T-cell (primary cell): ENCODE measurements at regions not wholly inside any gene's neighbourhood (a gene's known extent, or its start where the extent isn't known, plus 50 kb on each side); places are given as distances from the start of the nearest gene placed in this dataset.

ENCODE experiments used
- ATAC-seq, 4 experiments: fragments of 200-7000 bp in 3 of 4; fragments of 150-1000 bp in 1 of 4; cut with Tn5 transposase; replicated peaks in 1 of 4; 1 replicate in 3 of 4; 2 replicates in 1 of 4; pipeline ENCODE4 v1.10.0; 2021; ENCODE audit warnings: moderate library complexity in 3 of 4, mild to moderate bottlenecking in 2 of 4, moderate number of reproducible peaks in 1 of 4
- CTCF ChIA-PET, 2 donors: fragments of 300-600 bp; sonication (Branson Sonifier 250); formaldehyde crosslinking; loops; one replicate each; lab custom pipeline; 2022; ENCODE audit warnings: antibody characterized with exemption in 2 of 2; lab: Charles Lee
- POLR2A ChIA-PET, 2 donors: fragments of 300-600 bp; sonication (Branson Sonifier 250); formaldehyde crosslinking; loops; one replicate each; lab custom pipeline; 2022; ENCODE audit warnings: antibody characterized with exemption in 2 of 2; lab: Charles Lee
- DNase-seq, 35 experiments: peaks; one replicate each; pipeline versions ENCODE4 v3.0.0 to v3.0.0-alpha.2; 2013 to 2023
- H3K27ac ChIP-seq: one replicate; pipeline ENCODE4 v1.5.1; 2013; ENCODE audit warnings: low read length
- H3K27me3 ChIP-seq, 2 experiments: replicated peaks in 1 of 2; 1 replicate in 1 of 2; 2 replicates in 1 of 2; pipeline versions ENCODE4 v1.6.1 to v1.7.0; 2013; ENCODE audit warnings: low read length in 1 of 2, mixed read lengths in 1 of 2; ENCODE audit not compliant: control insufficient read depth in 2 of 2, insufficient read depth in 2 of 2; ENCODE audit errors: extremely low read depth in 1 of 2
- H3K36me3 ChIP-seq, 2 donors: 1 replicate in 1 of 2; 2 replicates in 1 of 2; pipeline versions ENCODE4 v1.6.1 to v1.7.0; 2013; ENCODE audit warnings: low read length in 1 of 2; ENCODE audit not compliant: control insufficient read depth in 2 of 2, insufficient read depth in 1 of 2; ENCODE audit errors: extremely low read depth in 1 of 2
- H3K4me1 ChIP-seq, 2 experiments: 1 replicate in 1 of 2; 2 replicates in 1 of 2; pipeline versions ENCODE4 v1.6.1 to v1.7.0; 2013; ENCODE audit warnings: low read length in 2 of 2, mixed read lengths in 1 of 2; ENCODE audit not compliant: insufficient read depth in 2 of 2, control insufficient read depth in 1 of 2; ENCODE audit errors: extremely low read depth in 1 of 2
- H3K4me3 ChIP-seq, 2 donors: 1 replicate in 1 of 2; 2 replicates in 1 of 2; pipeline versions ENCODE4 v1.5.1 to v1.7.0; 2013; ENCODE audit warnings: mild to moderate bottlenecking in 2 of 2, low read length in 1 of 2, moderate library complexity in 1 of 2; ENCODE audit not compliant: control insufficient read depth in 1 of 2; ENCODE audit errors: extremely low read depth in 1 of 2
- H3K9me3 ChIP-seq: 2 replicates; pipeline ENCODE4 v1.7.0; 2013
- H3K27ac Mint-ChIP-seq, 2 donors: one replicate each; pipeline ENCODE4 v1.8.0; 2020 to 2021; ENCODE audit warnings: mild to moderate bottlenecking in 2 of 2, mixed read lengths in 2 of 2
- H3K27me3 Mint-ChIP-seq, 2 donors: one replicate each; pipeline ENCODE4 v1.8.0; 2021 to 2022; ENCODE audit warnings: mixed read lengths in 2 of 2
- H3K36me3 Mint-ChIP-seq: one replicate; pipeline ENCODE4 v1.8.0; 2021; ENCODE audit warnings: mixed read lengths
- H3K4me1 Mint-ChIP-seq, 3 donors: one replicate each; pipeline ENCODE4 v1.8.0; 2020 to 2022; ENCODE audit warnings: mixed read lengths in 3 of 3, mild to moderate bottlenecking in 1 of 3
- H3K4me3 Mint-ChIP-seq, 3 donors: one replicate each; pipeline ENCODE4 v1.8.0; 2020 to 2022; ENCODE audit warnings: mild to moderate bottlenecking in 3 of 3, mixed read lengths in 3 of 3, moderate library complexity in 3 of 3
- H3K9me3 Mint-ChIP-seq, 3 donors: one replicate each; pipeline ENCODE4 v1.8.0; 2020 to 2022; ENCODE audit warnings: mixed read lengths in 3 of 3
- WGBS: methylation state at CpG from one replicate; pipeline ENCODE4 v1.1.5; 2013; ENCODE audit warnings: missing lambda C conversion rate; ENCODE audit not compliant: insufficient coverage; 5-methylcytosine and 5-hydroxymethylcytosine counted together

DNA sequence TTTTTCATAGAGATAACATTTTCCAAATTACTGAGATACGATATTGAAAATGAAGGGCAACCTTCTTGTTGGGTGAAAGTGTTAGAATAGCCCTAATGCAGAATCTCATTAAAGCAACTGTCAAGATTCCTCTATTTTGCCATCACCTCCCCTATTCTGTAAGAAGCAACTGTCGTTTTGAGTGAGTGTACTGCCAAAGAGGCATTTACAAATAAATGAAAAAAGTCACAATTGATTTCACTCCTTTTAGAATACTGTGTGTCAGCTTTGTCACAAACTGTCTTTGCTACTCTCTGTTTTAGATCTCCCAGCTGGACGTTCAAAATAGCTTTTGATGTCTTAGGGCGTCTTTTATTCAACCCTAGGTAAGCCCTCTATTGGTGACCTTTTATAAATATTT lies 322.8 kb upstream of the NAALADL2 start:
- H3K27ac Mint-ChIP-seq = no peak overlapping the region
- no peak overlapping the region for H3K4me3 Mint-ChIP-seq
- H3K36me3 ChIP-seq = no peaks in the 10 kb centered on the region
- ATAC-seq (no peak), DNase-seq (no peak)
- H3K9me3 ChIP-seq = no peaks in the 10 kb centered on the region
- peaks cover 0 to 10% (median 3%) of the 10 kb centered on the region in 3 donors for H3K9me3 Mint-ChIP-seq
- WGBS = no CpG with 5 or more reads among the region's 4 CpGs
- H3K4me3 ChIP-seq = no peak overlapping the region
- H3K4me1 ChIP-seq = no peaks in the 10 kb centered on the region
- H3K4me1 Mint-ChIP-seq = no peaks in the 10 kb centered on the region
- no peak overlapping the region for H3K27ac ChIP-seq
- H3K27me3 Mint-ChIP-seq = no peaks in the 10 kb centered on the region
- POLR2A ChIA-PET = no interaction called here
- CTCF ChIA-PET = no interaction called here
- no peaks in the 10 kb centered on the region for H3K36me3 Mint-ChIP-seq
- no peaks in the 10 kb centered on the region for H3K27me3 ChIP-seq

DNA sequence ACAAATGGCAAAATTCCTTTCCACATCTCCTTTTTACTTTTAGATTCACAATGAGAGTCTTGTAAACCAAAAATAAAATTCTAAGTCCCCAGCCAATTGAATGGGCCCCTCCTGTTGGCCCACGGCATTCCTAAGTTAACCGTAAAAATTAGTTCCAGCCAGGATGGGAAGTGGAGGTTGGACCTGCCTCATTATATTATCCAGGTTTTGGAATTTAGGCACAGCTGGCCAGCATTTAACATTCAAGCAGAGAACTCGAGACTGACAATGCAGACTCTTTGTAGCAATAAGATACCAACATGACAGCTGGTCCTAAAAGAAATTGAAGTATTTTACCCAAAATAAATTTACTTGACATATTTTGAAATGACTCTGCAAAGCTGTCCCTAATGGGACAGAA lies 321.0 kb upstream of the NAALADL2 start:
- H3K4me3 Mint-ChIP-seq = no peak overlapping the region
- ChIA-PET POLR2A (interaction anchor here in 1 of 2 donors (0.6 kb wide), 1 partner anchor 10 kb away, joined by 3 read pairs; no protein-coding TSS in a partner anchor), CTCF (no interaction called here)
- H3K4me1 Mint-ChIP-seq = no peaks in the 10 kb centered on the region
- DNase-seq (no peak), ATAC-seq (no peak)
- no peaks in the 10 kb centered on the region for H3K9me3 ChIP-seq
- H3K4me3 ChIP-seq = no peak overlapping the region
- no peak overlapping the region for H3K27ac Mint-ChIP-seq
- peaks cover 0 to 6% (median 0%) of the 10 kb centered on the region in 3 donors for H3K9me3 Mint-ChIP-seq
- no peaks in the 10 kb centered on the region for H3K27me3 ChIP-seq
- no peaks in the 10 kb centered on the region for H3K36me3 ChIP-seq
- no CpG with 5 or more reads among the region's 3 CpGs for WGBS
- H3K4me1 ChIP-seq = no peaks in the 10 kb centered on the region
- H3K27me3 Mint-ChIP-seq = no peaks in the 10 kb centered on the region
- no peak overlapping the region for H3K27ac ChIP-seq
- no peaks in the 10 kb centered on the region for H3K36me3 Mint-ChIP-seq

DNA sequence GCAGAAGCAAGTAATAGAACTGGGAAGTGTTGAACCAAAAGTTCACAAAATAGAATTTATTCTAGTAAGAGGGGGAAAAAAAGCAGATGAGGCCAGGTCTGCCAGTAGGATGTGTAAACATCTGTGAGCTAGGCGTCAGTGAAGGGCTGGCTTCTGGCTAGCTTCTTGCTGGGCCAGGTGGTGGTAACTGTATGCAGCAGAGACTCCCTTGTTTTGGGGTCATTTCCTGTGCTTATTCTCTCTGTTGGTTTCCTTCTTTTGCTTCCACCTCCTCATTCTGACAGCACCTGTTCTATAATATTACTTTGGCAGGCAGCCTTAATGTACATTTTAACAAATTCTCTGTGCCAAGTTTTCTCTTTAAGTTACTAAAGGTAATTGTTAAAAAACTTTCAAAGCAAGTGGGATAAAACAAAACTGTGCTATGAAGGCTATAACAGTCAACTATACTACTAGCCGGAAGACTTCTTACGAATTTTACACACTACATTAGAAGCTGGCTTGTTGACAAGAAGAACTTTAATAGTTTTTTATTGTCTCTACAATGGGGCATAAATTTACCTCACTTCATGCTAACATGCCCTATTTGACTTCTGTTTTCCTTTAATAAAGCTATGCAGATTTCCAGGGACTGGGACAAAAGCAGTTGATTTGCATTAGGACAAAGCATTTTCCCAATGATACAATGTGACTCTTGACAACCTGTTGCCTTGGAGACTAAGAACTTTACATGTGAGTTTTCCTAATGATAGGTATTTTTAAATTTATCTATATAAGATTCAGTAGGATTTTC lies 318.8 kb upstream of the NAALADL2 start:
- no peak overlapping the region for H3K27ac Mint-ChIP-seq
- H3K27me3 Mint-ChIP-seq = no peaks in the 10 kb centered on the region
- peaks cover 0 to 6% (median 0%) of the 10 kb centered on the region in 3 donors for H3K9me3 Mint-ChIP-seq
- no CpG with 5 or more reads among the region's 3 CpGs for WGBS
- DNase-seq = no peak
- no peaks in the 10 kb centered on the region for H3K36me3 Mint-ChIP-seq
- H3K9me3 ChIP-seq = no peaks in the 10 kb centered on the region
- no peaks in the 10 kb centered on the region for H3K4me1 Mint-ChIP-seq
- no peaks in the 10 kb centered on the region for H3K27me3 ChIP-seq
- ATAC-seq = no peak
- H3K4me1 ChIP-seq = no peaks in the 10 kb centered on the region
- CTCF ChIA-PET = interaction anchor here in 1 of 2 donors (0.6 kb wide), 1 partner anchor 81 kb away, joined by 3 read pairs; no protein-coding TSS in a partner anchor
- no peaks in the 10 kb centered on the region for H3K36me3 ChIP-seq
- H3K4me3 ChIP-seq = no peak overlapping the region
- no peak overlapping the region for H3K4me3 Mint-ChIP-seq
- no peak overlapping the region for H3K27ac ChIP-seq
- POLR2A ChIA-PET = no interaction called here

DNA sequence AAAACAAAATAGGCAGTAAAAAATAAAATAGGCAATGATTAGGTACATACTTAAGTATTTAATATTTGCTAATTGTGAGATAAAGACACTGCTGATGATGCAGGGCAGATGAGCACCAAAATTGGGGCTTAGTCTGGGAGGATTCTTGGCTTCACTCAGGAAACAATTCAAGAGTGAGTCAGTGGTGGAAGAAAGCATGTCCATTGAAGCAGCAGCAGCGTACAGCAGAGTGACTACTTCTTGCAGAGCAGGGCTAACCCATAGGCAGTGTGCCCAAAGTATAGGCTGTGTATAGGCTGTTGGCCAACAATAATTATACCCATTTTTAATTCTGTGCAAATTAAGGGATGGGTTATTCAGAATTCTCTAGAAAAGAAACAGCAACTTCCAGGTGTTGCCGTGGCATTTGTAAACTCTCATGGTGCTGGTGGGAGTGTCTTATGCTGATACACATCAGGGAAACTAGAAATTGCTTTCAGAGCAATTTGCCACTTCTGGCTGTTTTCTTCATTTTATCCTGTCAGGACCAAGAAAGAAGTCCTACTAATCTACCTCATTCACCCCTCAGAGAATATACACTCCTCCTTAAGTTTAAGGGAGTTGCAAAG lies 317.3 kb upstream of the NAALADL2 start:
- ATAC-seq (no peak), DNase-seq (no peak)
- no CpG with 5 or more reads among the region's 2 CpGs for WGBS
- Mint-ChIP-seq H3K27ac (no peak overlapping the region), H3K4me3 (no peak overlapping the region), H3K4me1 (no peaks in the 10 kb centered on the region), H3K27me3 (no peaks in the 10 kb centered on the region), H3K36me3 (no peaks in the 10 kb centered on the region), H3K9me3 (peaks cover 0 to 10% (median 0%) of the 10 kb centered on the region in 3 donors)
- no peak overlapping the region for H3K27ac ChIP-seq
- H3K27me3 ChIP-seq = no peaks in the 10 kb centered on the region
- ChIA-PET CTCF (no interaction called here), POLR2A (no interaction called here)
- no peaks in the 10 kb centered on the region for H3K4me1 ChIP-seq
- H3K9me3 ChIP-seq = no peaks in the 10 kb centered on the region
- H3K36me3 ChIP-seq = no peaks in the 10 kb centered on the region
- no peak overlapping the region for H3K4me3 ChIP-seq

DNA sequence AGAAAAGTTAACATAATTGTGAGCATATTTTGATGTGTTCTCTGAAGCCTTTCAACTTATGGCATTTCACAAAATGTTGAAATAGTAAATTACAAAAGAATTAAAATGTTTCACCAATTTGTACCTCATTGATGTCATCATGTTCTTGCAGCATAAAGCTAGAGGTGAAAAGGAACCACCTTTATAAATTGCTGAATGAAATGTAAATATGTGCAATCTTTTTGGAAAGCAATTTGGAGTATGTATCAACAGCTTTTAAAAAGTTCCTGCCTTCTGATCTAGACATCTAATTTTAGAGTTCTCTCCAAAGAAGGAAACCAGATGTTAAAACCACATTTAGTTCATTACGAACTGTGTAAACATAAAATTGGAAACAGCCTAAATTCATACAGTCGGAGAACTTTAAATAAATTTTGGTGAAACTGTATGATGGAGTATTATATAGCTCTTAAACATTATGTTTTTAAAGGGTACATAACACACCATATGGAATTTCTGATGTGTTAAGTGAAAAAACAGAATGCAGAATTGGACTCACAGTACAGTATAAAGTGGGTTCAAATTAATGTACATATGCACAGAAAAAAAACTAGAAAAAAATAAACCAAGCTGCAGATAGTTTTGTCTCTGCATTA lies 311.2 kb upstream of the NAALADL2 start:
- WGBS = no CpG with 5 or more reads among the region's 2 CpGs
- H3K9me3 Mint-ChIP-seq = peaks cover 0 to 4% (median 0%) of the 10 kb centered on the region in 3 donors
- no peaks in the 10 kb centered on the region for H3K36me3 Mint-ChIP-seq
- no peak for DNase-seq
- H3K4me3 Mint-ChIP-seq = no peak overlapping the region
- Histone ChIP-seq H3K9me3 (no peaks in the 10 kb centered on the region), H3K36me3 (no peaks in the 10 kb centered on the region), H3K27ac (no peak overlapping the region), H3K4me1 (no peaks in the 10 kb centered on the region), H3K27me3 (no peaks in the 10 kb centered on the region), H3K4me3 (no peak overlapping the region)
- H3K4me1 Mint-ChIP-seq = no peaks in the 10 kb centered on the region
- H3K27me3 Mint-ChIP-seq = no peaks in the 10 kb centered on the region
- no peak overlapping the region for H3K27ac Mint-ChIP-seq
- POLR2A ChIA-PET = interaction anchor here in 1 of 2 donors (0.7 kb wide), 1 partner anchor 10 kb away, joined by 3 read pairs; no protein-coding TSS in a partner anchor
- CTCF ChIA-PET = no interaction called here
- ATAC-seq = no peak

DNA sequence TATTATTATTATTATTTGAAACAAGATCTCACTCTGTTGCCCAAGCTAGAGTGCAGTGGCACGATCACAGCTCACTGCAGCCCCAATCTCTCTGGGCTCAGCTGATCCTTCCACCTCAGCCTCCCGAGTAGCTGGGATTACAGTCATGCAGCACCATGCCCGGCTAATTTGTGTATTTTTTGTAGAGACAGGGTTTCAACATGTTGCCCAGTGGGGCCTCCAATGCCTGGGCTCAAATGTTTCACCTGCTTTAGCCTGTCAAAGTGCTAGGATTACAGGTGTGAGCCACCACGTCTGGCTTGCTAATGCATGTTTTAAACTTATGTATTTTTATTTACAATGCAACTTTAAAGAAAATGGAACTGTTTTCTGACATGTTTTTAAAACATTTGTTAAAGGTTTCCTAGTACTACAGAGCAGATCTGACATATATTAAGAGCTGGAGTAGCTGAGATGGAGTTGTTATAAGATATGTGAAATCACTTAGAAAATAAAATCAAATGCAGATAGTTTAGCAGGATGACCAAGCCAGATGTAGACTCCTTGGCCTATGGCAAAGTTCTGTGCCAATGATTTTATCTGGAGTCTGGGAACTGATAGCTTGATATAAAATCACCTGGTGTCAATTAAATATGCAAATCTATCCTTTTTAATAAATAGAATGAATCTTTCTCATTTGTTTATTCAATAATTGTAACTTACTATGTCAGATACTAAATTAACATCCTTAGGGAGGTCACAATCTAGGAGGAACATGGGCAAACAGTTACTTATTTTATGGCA lies 310.1 kb upstream of the NAALADL2 start:
- no peak overlapping the region for H3K4me3 Mint-ChIP-seq
- H3K4me3 ChIP-seq = no peak overlapping the region
- DNase-seq = no peak
- no peaks in the 10 kb centered on the region for H3K4me1 Mint-ChIP-seq
- ATAC-seq = no peak
- peaks cover 0 to 4% (median 0%) of the 10 kb centered on the region in 3 donors for H3K9me3 Mint-ChIP-seq
- no peaks in the 10 kb centered on the region for H3K36me3 ChIP-seq
- H3K4me1 ChIP-seq = no peaks in the 10 kb centered on the region
- no peak overlapping the region for H3K27ac ChIP-seq
- no peaks in the 10 kb centered on the region for H3K27me3 Mint-ChIP-seq
- no peak overlapping the region for H3K27ac Mint-ChIP-seq
- WGBS = 62% methylated on average over 2 of the region's 4 CpGs
- no peaks in the 10 kb centered on the region for H3K27me3 ChIP-seq
- no peaks in the 10 kb centered on the region for H3K36me3 Mint-ChIP-seq
- ChIA-PET CTCF (no interaction called here), POLR2A (no interaction called here)
- H3K9me3 ChIP-seq = no peaks in the 10 kb centered on the region
